ENCODE measurements at regions not wholly inside any gene's neighbourhood (a gene's known extent, or its start where the extent isn't known, plus 50 kb on each side); places are given as distances from the start of the nearest gene placed in this dataset.

DNA sequence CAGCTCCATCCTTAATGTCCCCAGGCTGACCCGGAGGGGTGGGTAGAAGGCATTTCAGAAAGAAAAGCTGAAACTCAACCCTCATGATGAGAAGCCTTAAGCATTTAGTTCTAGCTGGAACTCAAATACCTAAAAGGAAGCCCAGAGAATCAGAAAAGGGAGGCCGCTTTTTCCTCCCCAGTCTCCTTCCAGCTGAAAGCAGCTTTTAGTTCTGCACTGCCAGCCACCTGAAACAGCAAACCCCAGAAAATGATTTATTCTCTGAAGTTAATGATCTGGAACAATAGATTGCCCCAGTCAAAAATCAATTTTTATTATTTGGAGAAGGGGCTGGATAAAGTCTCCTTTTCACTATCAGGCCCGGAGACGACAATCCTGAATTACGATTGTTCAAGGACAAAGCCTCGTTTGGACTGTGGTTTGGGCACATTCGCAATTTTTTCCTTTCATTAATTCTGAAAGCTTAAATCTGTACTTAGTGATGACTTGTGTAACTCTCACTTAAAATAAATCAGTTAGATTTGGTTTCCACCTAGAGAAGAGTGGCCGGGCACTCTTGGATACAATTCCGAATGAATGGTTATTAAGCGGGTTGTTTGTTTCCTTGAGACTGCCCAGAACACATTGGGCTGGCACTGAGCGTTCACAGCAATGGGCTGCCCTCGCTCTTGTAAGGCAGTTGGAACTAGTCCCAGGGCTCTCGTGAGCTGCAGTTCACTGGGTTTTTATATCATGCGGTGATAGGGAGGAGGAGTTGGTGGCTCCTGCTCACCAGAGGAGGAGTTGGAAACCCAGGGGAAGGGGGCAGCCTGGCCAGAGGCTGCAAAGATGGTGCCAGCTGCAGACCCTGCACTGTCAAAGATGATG lies 262.2 kb downstream of the CCSER2 start:
- TF ChIP-seq POLR2A (IDR thresholded peaks at IDR 0.05) = no peak
- TF ChIP-seq, protein P1, sequence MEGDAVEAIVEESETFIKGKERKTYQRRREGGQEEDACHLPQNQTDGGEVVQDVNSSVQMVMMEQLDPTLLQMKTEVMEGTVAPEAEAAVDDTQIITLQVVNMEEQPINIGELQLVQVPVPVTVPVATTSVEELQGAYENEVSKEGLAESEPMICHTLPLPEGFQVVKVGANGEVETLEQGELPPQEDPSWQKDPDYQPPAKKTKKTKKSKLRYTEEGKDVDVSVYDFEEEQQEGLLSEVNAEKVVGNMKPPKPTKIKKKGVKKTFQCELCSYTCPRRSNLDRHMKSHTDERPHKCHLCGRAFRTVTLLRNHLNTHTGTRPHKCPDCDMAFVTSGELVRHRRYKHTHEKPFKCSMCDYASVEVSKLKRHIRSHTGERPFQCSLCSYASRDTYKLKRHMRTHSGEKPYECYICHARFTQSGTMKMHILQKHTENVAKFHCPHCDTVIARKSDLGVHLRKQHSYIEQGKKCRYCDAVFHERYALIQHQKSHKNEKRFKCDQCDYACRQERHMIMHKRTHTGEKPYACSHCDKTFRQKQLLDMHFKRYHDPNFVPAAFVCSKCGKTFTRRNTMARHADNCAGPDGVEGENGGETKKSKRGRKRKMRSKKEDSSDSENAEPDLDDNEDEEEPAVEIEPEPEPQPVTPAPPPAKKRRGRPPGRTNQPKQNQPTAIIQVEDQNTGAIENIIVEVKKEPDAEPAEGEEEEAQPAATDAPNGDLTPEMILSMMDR (IDR thresholded peaks at IDR 0.05) = no peak
- TF ChIP-seq POLR2AphosphoS5 (IDR thresholded peaks at IDR 0.05) = peak; percentile 23
- TF ChIP-seq EP300 (IDR thresholded peaks at IDR 0.05) = no peak

All from gastroesophageal sphincter (tissue), 3 donors.